K562 (cell line): ENCODE measurements at regions not wholly inside any gene's neighbourhood (a gene's known extent, or its start where the extent isn't known, plus 50 kb on each side); places are given as distances from the start of the nearest gene placed in this dataset.
"Not testable (repeated sequence)": the region's sequence is repeated elsewhere in the genome, so short reads cannot be mapped to it uniquely, and the experiment has no call there.

Experiments
- ATAC-seq: fragments of 200-7000 bp; cut with Tn5 transposase; 3 replicates; pipeline ENCODE4 v1.9.1; 2020; ENCODE audit warnings: moderate library complexity
- BruUV-seq: library from RNA; stranded (reverse); fragments of 400-500 nt; replicated peaks from 2 replicates; lab custom pipeline; 2021; lab: Mats Ljungman, UMichigan
- CTCF ChIA-PET: fragments of 300-600 bp; formaldehyde crosslinking; extraction: SDS; loops from one replicate; lab custom pipeline; 2021; ENCODE audit warnings: low intra/inter-chr PET ratio; lab: Yijun Ruan, JAX
- POLR2A ChIA-PET: fragments of 300-600, 350-650 bp; sonication (Branson Sonifier 250); formaldehyde crosslinking; extraction: SDS; loops from one replicate; lab custom pipeline; 2021; ENCODE audit warnings: antibody characterized with exemption, inconsistent platforms; lab: Yijun Ruan, JAX
- DNase-seq, 4 experiments: peaks; one replicate each; pipeline versions ENCODE4 v3.0.0 to v3.0.0-alpha.2; 2011 to 2018; ENCODE audit warnings: low spot score in 3 of 4, mixed read lengths in 3 of 4; ENCODE audit errors: extremely low read depth in 1 of 4
- FAIRE-seq: peaks from 2 replicates; lab custom pipeline; 2011; peaks lifted over from hg19 to GRCh38; lab: Jason Lieb, UNC
- H2AFZ ChIP-seq: 2 replicates; pipeline ENCODE4 v1.6.0; 2011; ENCODE audit warnings: low read depth, low read length, control low read depth, inconsistent platforms
- H3K27ac ChIP-seq: fragments of 200-600 bp; 3 replicates; pipeline ENCODE4 v1.8.0; 2011; ENCODE audit warnings: low read depth, mild to moderate bottlenecking, control low read depth, inconsistent platforms, low read length, moderate library complexity, mixed read lengths; ENCODE audit errors: extremely low read depth
- H3K27me3 ChIP-seq, 2 experiments: fragments of 300-600 bp in 1 of 2; 2 replicates in 1 of 2; 3 replicates in 1 of 2; pipeline versions ENCODE4 v1.6.0 to v1.8.0; 2011; ENCODE audit warnings: inconsistent platforms in 2 of 2, low read length in 2 of 2, mild to moderate bottlenecking in 1 of 2, mixed read lengths in 1 of 2, moderate library complexity in 1 of 2; ENCODE audit not compliant: control insufficient read depth in 2 of 2, insufficient read depth in 2 of 2
- H3K36me3 ChIP-seq: fragments of 300-600 bp; 3 replicates; pipeline ENCODE4 v1.8.0; 2011; ENCODE audit warnings: mild to moderate bottlenecking, low read length, inconsistent platforms; ENCODE audit not compliant: control insufficient read depth, insufficient read depth
- H3K4me1 ChIP-seq, 2 experiments: fragments of 200-600 bp in 1 of 2; replicated peaks in 1 of 2; 2 replicates in 1 of 2; 3 replicates in 1 of 2; pipeline versions ENCODE4 v1.5.1 to v1.8.0; 2011; ENCODE audit warnings: inconsistent platforms in 2 of 2, low read length in 2 of 2, mild to moderate bottlenecking in 1 of 2, mixed read lengths in 1 of 2, moderate library complexity in 1 of 2; ENCODE audit not compliant: control insufficient read depth in 2 of 2, insufficient read depth in 2 of 2
- H3K4me2 ChIP-seq: 2 replicates; pipeline ENCODE4 v1.6.1; 2011; ENCODE audit warnings: low read length, control low read depth, inconsistent platforms, mixed read lengths; ENCODE audit not compliant: insufficient read depth
- H3K4me3 ChIP-seq: fragments of 200-600 bp; sonication (generic), shearing (Covaris generic); 2 replicates; pipeline ENCODE4 v1.5.1; 2016; ENCODE audit warnings: control low read depth, inconsistent platforms
- H3K79me2 ChIP-seq: fragments of 200-600 bp; 3 replicates; pipeline ENCODE4 v1.8.0; 2011; ENCODE audit warnings: low read length, inconsistent platforms; ENCODE audit not compliant: control insufficient read depth, insufficient read depth
- H3K9ac ChIP-seq, 2 experiments: 2 replicates each; pipeline versions ENCODE4 v1.6.0 to v1.6.1; 2011; ENCODE audit warnings: low read depth in 2 of 2, low read length in 2 of 2, control low read depth in 1 of 2, inconsistent platforms in 1 of 2, mild to moderate bottlenecking in 1 of 2, mixed read lengths in 1 of 2; ENCODE audit not compliant: insufficient read depth in 1 of 2
- H3K9me1 ChIP-seq: one replicate; pipeline ENCODE4 v1.6.0; 2011; ENCODE audit warnings: inconsistent platforms, mild to moderate bottlenecking, low read length, moderate library complexity; ENCODE audit not compliant: control insufficient read depth, insufficient read depth
- H3K9me3 ChIP-seq: replicated peaks from 2 replicates; pipeline ENCODE4 v1.5.1; 2011; ENCODE audit warnings: low read depth, low read length, inconsistent platforms; ENCODE audit not compliant: control insufficient read depth, insufficient read depth
- H4K20me1 ChIP-seq: replicated peaks from 2 replicates; pipeline ENCODE4 v1.6.1; 2011; ENCODE audit warnings: low read length, inconsistent platforms, mixed read lengths; ENCODE audit not compliant: control insufficient read depth, insufficient read depth
- AFF1 ChIP-seq, 2 experiments: fragments of 450-650 bp; IDR thresholded peaks; 2 replicates each; pipeline ENCODE4 v1.6.1; 2018; ENCODE audit warnings: mild to moderate bottlenecking in 2 of 2, low read depth in 1 of 2; ENCODE audit not compliant: partially characterized antibody in 2 of 2
- ATF3 ChIP-seq, 2 experiments: fragments of 450-650 bp in 1 of 2; sonication (generic) in 1 of 2; formaldehyde crosslinking in 1 of 2; IDR thresholded peaks in 1 of 2; conservative IDR thresholded peaks in 1 of 2; 2 replicates each; pipeline versions ENCODE4 v1.6.1 to v1.8.1; 2016 to 2023; ENCODE audit warnings: mild to moderate bottlenecking in 2 of 2, moderate library complexity in 2 of 2, inconsistent platforms in 1 of 2, missing genetic modification reagents in 1 of 2
- CEBPG ChIP-seq, 3 experiments: fragments of 200-800 bp in 1 of 3; sonication (Bioruptor generic) in 1 of 3; sonication (generic) in 1 of 3; formaldehyde crosslinking in 1 of 3; IDR thresholded peaks in 2 of 3; conservative IDR thresholded peaks in 1 of 3; 2 replicates each; pipeline versions ENCODE4 v1.6.1 to v1.8.0; 2016 to 2022; ENCODE audit warnings: missing compliant biosample characterization in 2 of 3, missing genetic modification characterization in 2 of 3, mild to moderate bottlenecking in 1 of 3, missing genetic modification reagents in 1 of 3
- RBFOX2 ChIP-seq: fragments of 200-400 bp; formaldehyde crosslinking; IDR thresholded peaks from 2 replicates; pipeline ENCODE4 v1.6.1; 2017; ENCODE audit warnings: low read depth, mild to moderate bottlenecking, low read length, moderate library complexity
- SNIP1 ChIP-seq: fragments of 450-650 bp; IDR thresholded peaks from 2 replicates; pipeline ENCODE4 v1.7.1; 2017; ENCODE audit warnings: low read depth, mild to moderate bottlenecking
- USF2 ChIP-seq: sonication (generic); formaldehyde crosslinking; IDR thresholded peaks from 2 replicates; pipeline ENCODE4 v1.5.0; 2020; ENCODE audit warnings: missing genetic modification reagents
- WGBS: fragments of 100-300 bp; shearing (Covaris generic); methylation state at CpG from one replicate; pipeline ENCODE4 v1.1.6; 2016; ENCODE audit warnings: low coverage, mixed read lengths; ENCODE audit not compliant: insufficient coverage; ENCODE audit errors: missing lambda C conversion rate; 5-methylcytosine and 5-hydroxymethylcytosine counted together
- in situ Hi-C: fragments of 300-500 bp; cut with MboI; formaldehyde crosslinking; loops from 4 replicates; pipeline ENCODE4 v1.15.0; 2018; ENCODE audit warnings: inconsistent platforms, mixed read lengths
- intact Hi-C: fragments of 100-400 bp; cut with micrococcal nuclease; formaldehyde crosslinking; loops from 2 replicates; pipeline ENCODE4 v1.14.2; 2022

- FAIRE-seq (no peak), ATAC-seq (no peak), DNase-seq (no peak)
- POLR2A ChIA-PET = no interaction called here
- H3K27me3 ChIP-seq = no peaks in the 10 kb centered on the region
- H3K4me1 ChIP-seq = no peaks in the 10 kb centered on the region
- no peaks in the 10 kb centered on the region for H4K20me1 ChIP-seq
- H3K79me2 ChIP-seq = no peaks in the 10 kb centered on the region
- no peaks in the 10 kb centered on the region for H3K9me3 ChIP-seq
- intact Hi-C loops = no loop called here
- H3K27ac ChIP-seq = no peak overlapping the region
- no peak overlapping the region for H2AFZ ChIP-seq
- H3K4me2 ChIP-seq = no peak overlapping the region
- H3K9ac ChIP-seq = no peak overlapping the region
- H3K4me3 ChIP-seq = no peak overlapping the region
- no peaks in the 10 kb centered on the region for H3K36me3 ChIP-seq
- CTCF ChIA-PET = no interaction called here
- 19% methylated on average over 3 of the region's 3 CpGs for WGBS
- TF ChIP-seq USF2 (CRISPR knock-in tag) (no peak), CEBPG (CRISPR knock-in tag; IDR thresholded peaks at IDR 0.05) (no peak), CEBPG (tag; conservative IDR thresholded peaks at IDR 0.05 in 1 of 2, IDR thresholded peaks at IDR 0.05 in 1 of 2) (0 out of 4 replicates have a peak, but pooled peaks of 1 of the 2 experiments have one; percentile 17), SNIP1 (no peak), RBFOX2 (peak; percentile 47), ATF3 (IDR thresholded peaks at IDR 0.05) (peak; percentile 26; the same call in 1 of the 2 replicates), ATF3 (CRISPR knock-in tag; conservative IDR thresholded peaks at IDR 0.05) (no peak), AFF1 (IDR thresholded peaks at IDR 0.05; ENCODE audit: low read depth in 1 of 2, partially characterized antibody in 2 of 2) (no peak)
- no peaks in the 10 kb centered on the region for H3K9me1 ChIP-seq
- in situ Hi-C loops = no loop called here
- no TSS peak for BruUV-seq
Observed at GRCh38 chr6:112683926-112684325, 336.8 kb downstream of the RFPL4B start.

- in situ Hi-C loops, DNase-seq, H3K36me3 ChIP-seq, H4K20me1 ChIP-seq, BruUV-seq, H3K4me2 ChIP-seq, H3K9me3 ChIP-seq, H3K79me2 ChIP-seq, CTCF ChIA-PET, H3K27ac ChIP-seq, FAIRE-seq, H3K4me3 ChIP-seq, ATAC-seq, H3K9ac ChIP-seq, POLR2A ChIA-PET, H3K4me1 ChIP-seq, intact Hi-C loops, H2AFZ ChIP-seq, H3K27me3 ChIP-seq, H3K9me1 ChIP-seq: not testable (repeated sequence)
- WGBS = 41% methylated on average over 15 of the region's 15 CpGs
Observed at GRCh38 chr6:112685521-112686220, 338.5 kb downstream of the RFPL4B start.
